Frontal cortex (tissue), 3 donors: ENCODE measurements at regions not wholly inside any gene's neighbourhood (a gene's known extent, or its start where the extent isn't known, plus 50 kb on each side); places are given as distances from the start of the nearest gene placed in this dataset.
A peak's percentile ranks its signal among the peaks of the same experiment; 100 is the strongest.

Experiments
- DNase-seq, 2 donors: peaks; one replicate each; pipeline ENCODE4 v3.0.0; 2012; ENCODE audit warnings: low spot score in 2 of 2
- FAIRE-seq: peaks from 2 replicates; lab custom pipeline; 2012; peaks lifted over from hg19 to GRCh38; lab: Jason Lieb, UNC
- donor health status: control.
- donor health status: control.
- donor health status: control.

DNA sequence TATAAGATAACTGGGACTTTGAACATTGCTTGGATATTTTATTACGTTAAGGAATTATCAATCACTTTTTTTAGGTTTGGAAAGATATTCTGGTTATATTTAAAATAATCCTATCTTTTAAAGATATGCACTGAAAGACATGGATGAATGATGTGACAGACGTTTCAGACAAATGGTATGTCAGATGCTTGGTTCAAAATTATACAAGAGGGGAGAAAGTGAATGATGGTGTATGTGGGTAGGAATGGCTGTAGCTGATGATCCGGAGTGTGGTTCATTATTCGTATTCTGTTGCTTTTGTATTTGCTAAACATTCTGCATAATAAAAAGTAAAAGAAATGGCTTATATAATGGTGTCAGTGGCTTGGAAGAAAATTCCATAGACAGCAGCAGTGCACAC is 51.0 kb upstream of the SNRPB2 start:
- DNase-seq, result no peak
- FAIRE-seq, result no peak

GRCh38 chr20:16676891-16677290 is 52.9 kb upstream of the SNRPB2 start:
- FAIRE-seq (no peak), DNase-seq (no peak)

DNA sequence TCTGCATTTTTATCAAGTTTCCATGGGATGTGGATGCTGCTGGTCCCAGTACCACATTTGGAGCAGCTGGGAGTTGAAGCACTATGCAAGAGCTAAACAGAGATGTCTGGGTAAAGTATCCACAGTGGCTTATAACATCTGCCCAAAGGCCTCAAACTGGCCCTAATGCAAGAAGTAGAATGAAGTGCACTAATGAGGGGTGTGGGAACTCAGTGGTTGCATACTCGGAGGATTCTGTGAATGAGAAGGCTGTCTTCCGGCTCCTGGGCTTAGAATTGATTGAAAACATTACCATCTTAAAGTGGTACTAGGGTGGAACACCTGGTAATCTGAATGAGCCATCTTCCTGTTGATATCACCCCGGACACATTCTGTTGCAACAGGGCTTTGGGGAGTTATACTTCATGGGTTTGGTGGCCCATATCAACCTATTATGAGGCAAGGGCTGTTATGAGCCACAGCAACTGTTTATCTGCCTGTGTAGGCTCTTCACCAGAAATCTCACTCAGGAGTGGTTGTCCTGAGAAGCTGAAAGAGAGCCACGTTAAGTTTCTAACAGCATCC is 54.7 kb upstream of the SNRPB2 start:
- FAIRE-seq (no peak), DNase-seq (no peak)

DNA sequence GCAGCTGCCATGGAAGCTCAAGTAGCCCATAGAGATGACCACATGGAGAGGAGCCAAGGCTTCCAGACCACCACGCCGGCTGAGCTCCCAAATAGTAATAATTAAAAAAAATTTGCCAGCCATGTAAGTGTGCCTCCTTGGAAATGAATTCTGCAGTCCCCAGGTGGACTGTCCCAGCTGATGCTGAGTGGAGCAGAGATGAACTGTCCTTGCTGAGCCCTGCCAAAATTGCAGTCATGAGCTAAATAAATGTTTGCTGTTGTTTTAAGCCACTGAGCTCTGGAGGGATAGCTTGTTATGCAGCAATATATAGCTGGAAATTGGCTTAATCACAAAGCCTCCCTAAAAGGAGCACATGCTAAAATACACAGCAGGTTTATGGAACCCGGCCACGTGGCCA is 55.6 kb upstream of the SNRPB2 start:
- FAIRE-seq, result no peak

DNA sequence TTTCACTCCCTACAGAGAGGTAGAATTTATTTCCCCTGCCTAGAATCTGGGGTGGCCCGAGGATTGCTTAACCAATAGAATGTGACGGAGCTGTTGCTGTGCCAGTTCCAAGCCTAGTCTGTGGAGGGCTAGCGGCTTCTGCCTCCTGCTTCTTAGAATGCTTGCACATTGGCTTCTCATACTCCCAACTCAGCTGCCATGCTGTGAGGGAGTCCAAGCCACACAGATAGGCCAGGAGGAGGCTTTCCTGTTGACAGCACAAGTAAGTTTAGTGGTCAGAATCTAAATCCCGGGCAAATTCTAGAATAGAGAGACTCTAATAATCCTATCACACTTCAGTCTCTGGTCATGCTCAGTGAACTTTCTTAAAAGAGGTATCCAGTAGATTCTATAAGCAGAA is 57.5 kb upstream of the SNRPB2 start:
- DNase-seq (no peak), FAIRE-seq (no peak)

More for the DNA sequence above, 55.6 kb upstream of the SNRPB2 start:
- DNase-seq, result no peak

DNA sequence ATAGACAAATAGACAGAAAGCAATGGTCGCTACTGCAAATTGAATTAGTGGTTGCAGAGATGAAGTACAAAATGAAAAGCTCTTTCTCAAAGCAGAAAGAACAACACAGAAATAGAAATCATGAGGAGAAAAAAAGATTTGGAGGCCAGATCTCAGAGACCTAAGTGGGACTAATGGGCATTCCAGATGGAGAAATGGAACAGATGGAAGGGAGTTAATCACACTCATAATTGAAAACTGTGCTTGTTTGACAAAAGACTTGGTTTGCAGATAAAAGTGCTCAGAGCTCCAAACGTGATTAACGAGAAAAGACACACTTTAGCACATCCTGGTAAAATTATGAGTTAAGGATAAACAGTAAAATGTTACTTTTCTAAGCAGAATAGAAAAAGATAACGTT is 58.1 kb upstream of the SNRPB2 start:
- FAIRE-seq, result no peak
- DNase-seq, result no peak

DNA sequence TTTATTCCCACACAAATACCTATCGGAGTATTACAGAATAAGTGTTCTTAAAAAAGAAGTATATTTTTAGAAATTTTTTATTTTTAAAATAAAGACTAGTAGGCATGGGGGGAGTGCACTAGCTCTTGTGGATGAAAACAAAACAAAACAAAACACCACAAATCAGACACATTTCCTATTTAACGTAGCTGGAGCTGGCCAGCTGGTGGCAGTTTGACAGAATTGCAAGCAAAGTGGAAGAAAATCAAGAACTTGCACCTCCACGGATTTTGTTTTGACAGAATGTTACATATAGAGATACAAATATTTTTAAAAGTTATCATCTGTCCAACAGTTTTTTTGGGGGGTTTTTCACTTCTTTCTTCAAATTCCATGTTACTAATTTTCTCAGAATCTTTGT is 63.6 kb upstream of the SNRPB2 start:
- no peak for DNase-seq
- no peak for FAIRE-seq

DNA sequence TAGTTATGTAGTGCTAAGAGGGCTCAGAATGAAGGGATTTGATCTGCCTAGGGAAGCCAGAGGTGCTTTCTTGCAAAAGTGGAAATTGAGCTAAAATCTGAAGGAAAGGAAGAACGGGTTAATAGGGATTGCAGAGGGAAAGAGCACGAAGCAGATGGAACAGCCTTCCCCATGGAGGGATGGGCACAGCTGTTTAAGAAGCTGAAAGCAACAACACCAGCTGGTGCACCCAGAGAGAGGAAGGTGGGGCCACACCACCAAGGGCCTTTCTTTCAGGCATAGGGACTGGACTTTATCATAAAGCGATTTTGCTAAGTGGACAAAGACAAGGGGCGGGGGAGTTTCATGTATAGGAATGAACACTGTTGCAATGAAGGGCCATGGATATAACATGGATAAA is 65.8 kb upstream of the SNRPB2 start:
- FAIRE-seq, result no peak
- DNase-seq, result no peak

DNA sequence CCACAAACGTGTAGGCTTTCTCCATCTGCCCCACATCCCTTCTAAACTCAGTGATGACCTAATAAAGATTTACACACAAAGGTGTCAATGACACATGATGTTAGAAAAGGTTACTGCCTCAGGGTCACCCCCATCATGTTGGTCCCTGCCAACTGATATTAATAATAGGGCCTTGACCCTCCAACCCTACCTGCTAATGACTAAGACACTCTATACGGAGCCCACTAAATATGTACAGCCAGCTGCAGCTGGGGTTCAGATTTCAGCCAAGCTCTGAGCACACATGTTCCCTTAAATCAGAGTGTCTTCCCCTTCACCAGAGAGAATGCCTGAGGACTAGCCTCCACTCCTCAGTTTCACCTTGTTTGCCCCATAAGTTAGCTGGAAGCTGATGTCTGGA is 67.4 kb upstream of the SNRPB2 start:
- DNase-seq, result no peak
- no peak for FAIRE-seq

DNA sequence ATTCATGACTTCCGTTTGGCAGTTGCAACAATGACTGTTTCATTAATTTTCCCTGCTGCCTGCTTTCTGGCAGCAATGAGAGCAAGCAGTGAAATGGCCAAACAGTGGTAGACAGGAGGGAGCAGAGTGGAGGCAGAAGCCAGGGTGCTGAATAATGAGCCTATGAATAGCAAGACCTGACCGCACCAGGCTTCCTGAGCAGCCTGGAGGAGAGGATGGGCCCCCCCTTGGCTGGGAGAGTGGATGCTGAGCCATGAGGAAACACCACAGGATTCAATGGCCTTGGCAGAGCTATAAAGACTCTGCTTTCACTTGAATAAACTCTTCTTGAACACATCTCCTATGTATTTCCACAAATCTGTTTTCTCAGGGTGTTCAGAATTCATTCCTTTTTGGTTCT is 68.1 kb upstream of the SNRPB2 start:
- no peak for FAIRE-seq
- DNase-seq, result peak; percentile 36 to 47

DNA sequence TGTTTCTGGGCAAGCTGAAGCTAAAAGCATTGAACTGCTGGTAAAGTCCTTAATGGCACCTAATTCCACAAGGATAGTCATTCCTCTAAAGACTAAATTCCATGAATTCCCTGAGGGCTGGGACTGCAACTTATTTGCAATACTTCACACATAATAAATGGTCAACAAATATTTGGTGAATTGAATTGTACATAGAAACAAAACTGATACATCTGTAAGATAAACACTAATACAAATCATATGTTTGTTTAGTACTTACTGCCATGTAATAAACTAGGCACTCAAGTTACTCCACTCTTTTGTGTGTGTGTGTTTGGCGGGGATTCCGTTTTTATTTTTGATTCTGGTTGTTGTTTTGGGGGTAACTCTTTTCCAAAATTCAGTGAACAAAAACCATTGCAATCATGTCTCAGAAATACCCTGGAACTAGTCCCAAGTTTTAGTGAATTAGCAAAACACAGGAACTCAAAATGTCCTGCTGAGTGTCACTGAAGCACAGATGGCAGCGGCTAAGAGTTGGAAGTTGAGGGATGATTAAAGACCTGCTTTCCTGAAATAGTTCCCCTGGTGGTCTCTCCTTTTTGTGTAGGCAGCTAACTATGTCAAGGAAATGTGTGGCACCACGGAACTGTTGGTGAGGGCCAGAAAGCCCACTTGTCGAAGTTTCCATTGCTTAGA is 74.8 kb upstream of the SNRPB2 start:
- FAIRE-seq (no peak), DNase-seq (no peak)

- FAIRE-seq (no peak), DNase-seq (no peak)
These were observed 76.6 kb upstream of the SNRPB2 start for GRCh38 chr20:16653266-16653665.

GRCh38 chr20:16647875-16648597 is 74.8 kb upstream of the KIF16B start:
- FAIRE-seq, result no peak
- DNase-seq, result no peak

GRCh38 chr20:16641511-16642023 is 68.3 kb upstream of the KIF16B start:
- no peak for DNase-seq
- FAIRE-seq, result no peak

DNA sequence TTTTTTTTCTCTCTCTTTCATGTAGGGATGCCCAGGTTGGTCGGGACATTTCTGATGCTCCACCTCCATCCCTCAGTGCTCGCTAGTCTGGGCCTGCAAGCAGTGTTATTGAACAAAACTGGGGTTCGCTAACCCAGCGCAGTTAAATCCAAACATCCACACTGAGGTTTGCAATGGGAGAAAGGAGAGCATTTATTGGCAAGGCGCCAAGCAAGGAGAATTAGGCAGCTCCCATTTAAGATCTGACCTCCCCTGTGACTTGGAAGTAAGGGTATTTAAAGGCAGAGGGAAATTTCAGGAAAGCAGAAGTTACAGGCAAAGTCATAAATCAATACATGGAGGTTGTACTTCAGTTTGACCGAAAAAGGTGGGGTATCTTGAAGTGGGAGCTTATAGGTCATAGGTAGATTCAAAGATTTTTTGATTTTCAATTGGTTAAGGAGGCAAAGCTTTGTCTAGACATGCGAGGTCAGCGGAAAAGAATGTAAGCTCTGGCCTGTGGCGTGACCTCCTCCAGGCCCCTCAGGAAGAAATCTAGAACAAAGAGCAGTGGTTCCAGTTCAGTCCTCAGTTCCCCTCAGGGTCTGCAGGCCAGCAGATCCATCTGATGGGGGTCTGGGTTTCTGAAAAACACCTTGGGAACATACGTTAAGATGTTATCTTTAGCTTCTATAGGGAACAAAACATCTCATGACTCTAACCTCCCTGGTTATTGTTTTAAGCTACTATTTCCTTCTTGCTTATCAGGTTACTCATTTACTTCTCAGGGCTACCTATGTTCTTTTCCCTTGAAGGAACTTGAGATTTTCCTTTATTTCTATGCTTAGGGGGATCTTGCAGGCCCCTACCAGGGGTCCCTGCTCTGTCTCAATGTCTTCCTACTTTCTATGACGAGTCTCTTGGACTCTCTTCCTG is 66.0 kb upstream of the KIF16B start:
- FAIRE-seq (no peak), DNase-seq (no peak)

DNA sequence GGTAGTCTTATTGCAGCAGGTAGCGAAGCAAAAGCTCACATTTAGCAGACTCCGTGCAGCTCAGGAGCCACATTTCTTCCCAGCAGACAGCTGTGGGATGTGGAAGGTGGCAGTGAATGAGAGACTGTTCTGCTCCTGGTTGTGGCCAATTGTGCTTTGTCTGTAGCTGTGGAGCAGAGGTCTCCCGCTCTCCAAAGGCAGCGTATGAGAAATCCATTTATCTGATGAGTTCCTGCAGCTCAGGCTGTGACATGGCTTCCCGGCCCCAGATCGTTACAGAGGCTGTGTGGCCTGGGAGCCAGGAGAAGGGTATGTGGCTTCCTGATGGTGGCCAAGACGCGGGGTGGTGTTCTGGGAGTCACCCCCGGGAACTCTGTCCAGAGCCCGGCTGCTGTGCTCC is 64.5 kb upstream of the KIF16B start:
- FAIRE-seq (no peak), DNase-seq (no peak)

GRCh38 chr20:16626849-16627248 is 53.6 kb upstream of the KIF16B start:
- DNase-seq (no peak), FAIRE-seq (no peak)

DNA sequence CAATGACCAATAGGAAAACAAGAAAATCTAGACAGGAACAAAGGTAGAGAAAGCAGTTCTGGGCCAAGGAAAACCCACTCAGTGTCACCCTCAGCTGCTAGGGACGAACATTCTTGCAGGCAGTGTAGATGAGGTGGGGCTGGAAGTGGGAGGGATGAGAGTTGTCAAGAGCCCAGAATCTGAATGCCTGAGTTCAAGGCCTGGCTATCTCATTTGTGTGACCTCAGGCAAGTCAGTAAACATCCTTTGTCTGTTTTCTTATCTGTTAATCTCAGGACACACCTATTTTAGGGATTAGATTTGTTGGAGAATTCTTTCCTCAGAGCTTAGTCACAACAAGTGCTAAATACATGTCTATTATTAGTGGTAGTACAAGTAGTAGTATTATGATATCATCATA is 50.9 kb upstream of the KIF16B start:
- FAIRE-seq (no peak), DNase-seq (no peak)
